ENCODE measurements at regions not wholly inside any gene's neighbourhood (a gene's known extent, or its start where the extent isn't known, plus 50 kb on each side); places are given as distances from the start of the nearest gene placed in this dataset.

DNA sequence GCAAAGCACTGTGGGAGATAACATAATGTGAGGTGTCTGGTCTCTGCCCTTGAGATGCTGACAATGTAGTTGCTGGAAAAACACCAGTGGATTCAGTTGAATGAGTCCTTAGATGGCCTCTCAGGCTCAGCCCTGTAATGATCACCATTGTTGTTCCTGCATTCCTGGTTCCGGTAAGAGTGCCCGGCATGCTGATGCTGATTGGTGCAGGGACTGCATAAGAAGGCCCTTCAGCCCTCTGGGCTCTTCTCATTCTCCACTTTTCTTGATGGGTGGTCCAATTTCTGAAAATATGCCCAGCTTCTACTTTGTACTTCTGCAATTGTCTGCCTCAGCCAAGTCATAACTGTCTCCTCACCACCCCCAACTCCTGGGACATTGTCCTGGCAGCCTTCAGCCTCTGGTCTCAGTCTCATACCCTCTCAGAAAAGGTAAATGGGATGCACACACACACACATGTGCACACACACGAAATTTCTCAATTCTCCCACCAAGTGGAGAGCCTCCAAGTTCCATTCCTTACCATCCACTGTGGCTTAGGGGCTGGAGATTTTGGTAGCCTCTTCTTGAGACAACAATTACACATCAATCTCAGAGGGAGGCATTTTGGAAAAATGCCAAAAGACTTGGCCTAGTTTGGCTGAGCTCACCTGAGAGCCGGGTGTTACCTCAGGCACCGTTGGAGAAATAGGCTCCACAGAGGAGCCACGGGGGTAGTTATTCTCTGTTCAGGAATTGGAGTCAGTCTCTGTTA is 314.9 kb downstream of the RPS24 start:
- no peak for DNase-seq

DNA sequence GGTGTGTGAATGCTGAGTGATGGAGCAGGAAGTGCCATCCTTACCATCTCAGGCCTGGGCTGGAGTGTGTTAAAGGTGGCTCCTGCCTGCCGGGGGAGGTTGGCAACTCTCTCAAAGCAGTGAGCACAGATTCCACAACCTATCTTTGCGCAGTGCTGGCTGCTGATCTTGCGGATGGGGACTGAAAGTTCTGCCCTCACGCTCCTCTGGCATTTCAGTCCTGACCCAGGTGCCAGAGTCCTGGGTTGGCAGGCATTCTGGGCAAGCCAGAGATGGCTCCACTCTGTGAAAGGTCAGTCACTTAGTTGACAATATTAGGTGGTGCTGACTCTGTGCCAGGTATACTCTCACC is 315.5 kb downstream of the RPS24 start:
- no peak for DNase-seq

DNA sequence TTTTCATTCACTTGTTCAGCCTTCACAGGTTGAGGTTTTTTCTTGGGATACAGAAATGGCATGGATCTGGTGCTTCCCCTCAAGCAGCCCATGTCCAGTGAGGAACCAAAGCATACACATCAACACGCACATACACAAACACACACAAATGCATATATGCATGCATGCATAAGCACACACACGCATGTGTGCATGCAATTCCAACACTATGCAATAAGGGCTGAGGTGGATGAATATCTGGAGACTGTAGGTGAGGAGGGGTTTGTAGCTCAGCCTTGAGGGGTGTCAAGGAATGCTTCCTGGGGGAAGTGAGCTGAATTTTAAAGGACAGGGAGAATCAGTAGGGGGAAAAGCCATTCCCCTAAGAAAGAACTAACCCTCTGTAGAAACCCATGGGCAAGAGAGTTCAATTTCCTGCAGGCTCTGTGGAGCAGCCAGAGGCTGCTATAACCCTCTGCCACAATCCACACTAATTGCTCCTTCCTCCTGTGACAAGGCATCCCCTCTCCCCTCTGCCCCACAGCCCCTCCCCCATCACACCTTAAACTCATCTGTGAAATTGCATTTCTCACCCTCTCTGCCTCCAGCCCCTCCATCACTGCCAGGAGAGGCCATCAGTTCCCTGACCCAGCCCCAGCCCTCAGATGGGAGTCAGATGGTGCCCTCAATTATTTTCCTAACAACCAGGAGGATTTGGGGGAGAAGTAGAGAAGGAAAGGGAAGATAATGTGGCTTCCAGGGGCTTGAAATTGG is 316.4 kb downstream of the RPS24 start:
- DNase-seq = no peak

DNA sequence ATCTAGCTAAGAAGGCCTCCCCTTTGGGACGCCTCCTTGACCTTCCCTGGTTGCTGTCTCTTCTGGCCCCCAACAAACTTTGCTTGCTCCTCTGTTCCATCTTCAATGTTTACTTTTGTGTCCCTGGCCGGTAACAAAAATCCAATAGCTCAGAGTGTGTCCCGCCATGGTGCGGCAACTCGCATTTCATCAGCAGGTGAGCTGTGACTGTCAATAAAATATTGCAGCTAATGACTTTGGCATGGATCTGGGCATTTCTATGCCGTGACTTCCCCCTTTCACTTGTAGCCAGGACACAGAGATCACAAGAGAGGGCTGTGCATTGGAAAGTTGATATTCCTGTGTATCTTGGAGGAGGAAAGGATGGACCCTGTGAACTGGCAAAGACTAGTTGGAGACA is 317.6 kb downstream of the RPS24 start:
- DNase-seq = no peak

DNA sequence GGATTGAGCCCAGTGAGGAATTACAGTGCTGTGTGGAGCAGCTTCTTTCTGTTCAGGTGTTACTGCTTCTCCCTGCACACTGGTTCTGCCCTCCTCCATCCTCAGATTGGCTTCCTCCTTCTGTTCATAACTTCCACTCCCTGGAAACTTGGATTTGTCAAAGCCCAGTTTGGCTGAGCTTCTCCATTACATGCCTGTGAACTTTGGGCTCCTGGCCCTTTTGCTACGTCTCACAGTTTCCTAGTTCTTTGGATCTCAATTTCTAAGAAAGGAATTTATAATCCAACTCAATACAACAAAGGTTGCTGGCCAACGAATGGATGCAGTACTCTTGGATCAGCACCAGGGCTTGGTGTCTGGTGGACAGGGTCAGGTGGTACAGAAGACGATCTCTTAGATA is 318.1 kb downstream of the RPS24 start:
- no peak for DNase-seq

DNA sequence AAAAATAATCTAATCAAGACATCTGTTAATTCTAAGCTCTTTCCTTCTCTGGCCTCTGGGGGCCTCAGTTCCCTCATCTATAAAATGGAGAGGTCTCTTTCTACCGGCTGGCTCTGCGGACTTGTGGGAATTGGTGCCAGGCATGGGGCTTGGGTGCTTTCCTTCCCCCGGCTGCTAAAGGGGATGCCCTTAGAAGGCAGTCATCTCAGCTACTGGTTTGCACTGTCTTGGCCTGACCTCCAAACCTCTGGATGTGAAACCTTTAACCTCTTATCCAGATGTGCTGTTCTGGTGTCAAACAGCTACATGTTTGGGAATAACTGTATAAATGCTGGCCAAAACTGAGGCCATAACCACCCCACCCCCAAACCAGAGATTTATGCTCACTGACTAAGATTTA is 320.0 kb downstream of the RPS24 start:
- no peak for DNase-seq

DNA sequence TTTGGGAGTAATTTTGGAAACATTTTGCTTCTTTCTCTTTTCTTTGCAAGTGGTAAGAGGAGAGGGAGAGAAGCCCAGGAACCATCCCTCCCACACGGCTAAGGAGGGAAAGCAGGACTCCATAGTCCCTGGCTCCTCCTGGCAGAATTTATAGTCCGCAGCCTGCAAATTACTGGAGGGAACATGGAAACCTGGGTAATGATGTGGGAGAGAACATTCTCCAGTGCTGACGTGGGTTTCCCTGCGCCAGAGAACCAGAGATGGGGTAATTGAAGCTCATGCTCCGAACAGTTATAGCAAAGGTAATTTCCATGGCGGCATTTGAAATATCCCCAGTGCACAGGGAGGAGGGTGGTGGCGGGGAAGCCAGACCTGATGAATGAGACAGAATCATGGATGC is 320.4 kb downstream of the RPS24 start:
- DNase-seq = no peak

DNA sequence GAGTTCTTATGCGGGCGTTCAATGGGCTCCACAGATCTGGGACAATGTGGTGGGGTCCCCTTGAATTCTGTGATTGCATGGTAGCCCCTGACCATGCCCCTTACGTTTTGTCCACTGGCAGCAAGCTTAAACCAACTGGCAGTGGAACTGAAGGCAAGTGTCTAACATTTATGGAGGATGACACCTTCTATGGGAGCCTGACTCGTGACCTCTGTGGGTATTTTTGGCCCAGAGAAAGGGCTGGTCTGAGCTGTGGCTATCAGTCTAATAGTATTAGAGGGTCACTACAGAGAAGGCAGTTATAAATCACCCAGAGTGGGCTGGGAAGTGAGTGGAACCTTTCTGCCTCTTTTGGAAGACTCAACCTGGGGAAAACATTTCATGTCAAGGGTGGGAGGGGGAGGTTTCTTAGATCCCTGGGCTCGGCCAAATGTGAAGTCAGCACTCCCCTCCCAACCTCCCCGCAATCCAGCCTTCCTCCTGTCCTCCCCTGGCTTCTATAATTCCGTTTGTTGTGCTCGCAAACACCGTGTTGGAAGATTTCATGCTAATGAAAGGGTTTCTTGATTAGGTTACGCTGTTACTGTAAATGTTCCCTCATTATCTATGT is 322.7 kb downstream of the RPS24 start:
- DNase-seq = no peak

DNA sequence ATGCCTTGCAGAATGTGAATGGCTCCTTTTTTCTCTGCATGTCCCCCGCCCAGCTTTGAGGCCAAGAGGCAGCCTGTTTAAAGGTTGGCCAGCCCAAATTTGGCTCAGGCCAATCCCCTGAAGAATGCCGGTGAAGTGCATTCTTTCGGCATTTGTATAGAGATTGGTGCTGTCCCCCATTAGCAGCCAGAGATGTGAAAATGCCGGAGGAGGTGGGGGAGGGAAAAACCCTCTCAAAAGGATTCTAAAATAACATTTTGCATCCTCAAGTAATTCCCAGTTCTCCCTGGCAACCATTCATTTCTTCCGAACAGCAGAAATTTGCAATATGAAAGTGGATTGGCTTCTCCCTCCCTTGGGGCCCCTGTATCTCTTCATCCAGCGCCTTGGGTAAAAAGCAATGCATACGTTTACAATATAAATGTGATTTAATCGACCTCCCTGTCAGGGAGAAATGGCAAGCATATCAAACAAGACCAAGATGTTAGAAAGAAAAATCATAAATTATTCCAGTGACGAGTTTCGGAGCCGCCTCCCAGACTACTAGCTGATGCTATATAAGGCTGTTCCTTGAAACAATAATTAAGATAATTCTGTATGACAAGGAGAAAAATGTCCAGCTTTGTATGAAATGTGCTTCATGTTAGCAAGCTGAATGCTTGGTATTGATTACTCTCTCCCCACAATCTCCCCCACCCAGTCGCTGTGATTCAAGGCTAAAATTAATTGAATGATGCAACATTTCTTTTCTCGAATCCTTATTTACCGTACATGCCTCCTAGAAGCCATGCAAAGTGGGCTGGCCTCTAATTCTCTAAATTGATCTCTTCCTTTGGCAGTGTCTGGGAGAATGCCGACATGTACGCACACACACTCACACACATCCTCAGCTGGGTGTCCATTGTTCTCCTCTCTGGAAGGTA is 323.7 kb downstream of the RPS24 start:
- DNase-seq = no peak

DNA sequence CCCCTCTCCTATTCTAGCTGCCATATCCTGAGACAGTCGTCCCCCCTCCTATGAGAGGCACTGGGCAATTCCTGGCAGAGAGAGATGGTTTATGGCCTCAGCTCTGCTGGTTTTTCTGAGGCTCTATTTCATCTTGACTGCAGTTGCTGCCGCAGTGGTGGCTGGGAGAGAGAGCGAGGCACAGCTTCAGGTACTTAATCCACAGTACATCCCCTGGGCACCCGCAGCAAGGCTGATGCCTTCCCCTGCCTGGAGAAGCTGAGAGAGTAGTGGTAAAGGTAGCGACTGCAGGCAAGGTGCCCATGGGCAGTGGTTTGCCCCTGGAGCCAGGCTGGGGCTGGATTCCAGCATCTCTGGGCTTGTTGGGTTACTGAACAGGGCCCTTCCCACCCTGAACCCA is 324.7 kb downstream of the RPS24 start:
- no peak for DNase-seq

DNA sequence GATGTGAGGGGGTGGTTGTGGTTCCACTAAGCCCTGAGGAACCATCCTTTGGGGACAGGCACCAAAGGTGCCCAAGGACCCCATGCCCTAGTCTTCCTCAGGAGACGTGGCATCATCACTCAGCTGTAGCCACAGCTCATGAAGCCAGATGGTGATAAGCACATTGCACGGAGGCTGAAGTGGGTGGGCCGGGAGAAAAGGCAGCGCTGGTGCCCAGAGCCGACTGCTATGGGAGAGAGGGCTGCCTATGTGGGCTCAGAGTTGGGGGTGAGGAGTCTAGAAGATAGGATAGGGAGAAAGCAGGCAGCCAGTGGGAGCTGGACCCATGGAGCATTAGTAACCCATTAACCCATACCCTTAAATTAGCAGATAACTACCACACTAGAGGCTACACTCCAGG is 325.3 kb downstream of the RPS24 start:
- DNase-seq = no peak

DNA sequence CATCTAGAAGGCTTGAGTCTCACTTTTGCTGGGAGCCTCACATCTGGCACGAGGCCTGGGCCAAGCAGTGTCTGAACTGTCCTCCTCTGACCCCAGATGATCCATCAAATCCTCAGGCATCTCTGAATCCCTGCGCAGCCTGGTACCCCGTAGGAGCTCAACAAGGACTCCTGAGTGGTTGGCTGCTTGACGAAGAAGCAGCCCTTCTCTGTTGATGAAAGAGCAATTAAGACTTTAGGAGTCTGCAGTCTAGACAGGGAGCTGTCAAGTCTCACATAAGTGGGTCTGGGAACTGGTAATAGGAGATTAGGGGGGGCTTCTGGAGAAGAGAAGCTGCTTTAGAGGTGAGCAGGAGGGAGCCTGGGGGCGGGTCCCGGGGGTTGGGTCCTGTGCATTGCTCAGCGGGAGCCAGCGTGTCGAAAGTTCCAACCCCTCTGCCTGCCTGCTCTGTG is 326.0 kb downstream of the RPS24 start:
- no peak for DNase-seq

DNA sequence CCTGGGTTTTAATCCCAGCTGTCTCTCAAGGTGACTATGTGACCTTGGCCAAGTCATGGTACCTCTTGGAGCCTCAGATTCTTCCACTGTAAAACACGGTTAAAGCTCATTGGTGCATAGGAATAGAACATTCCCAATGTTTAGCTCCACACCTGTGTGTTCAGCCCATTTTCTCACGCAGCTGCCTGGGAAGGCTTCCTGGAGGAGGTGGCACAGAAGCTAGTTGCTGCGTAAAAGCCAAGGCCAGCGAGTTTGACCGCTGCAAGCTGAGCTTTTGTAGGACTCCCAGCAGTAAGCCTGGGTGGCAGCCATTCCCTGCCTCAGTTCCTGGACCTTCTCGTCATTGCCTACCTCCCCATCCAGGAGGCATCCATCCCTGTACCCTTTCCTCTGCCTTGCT is 326.6 kb downstream of the RPS24 start:
- no peak for DNase-seq

DNA sequence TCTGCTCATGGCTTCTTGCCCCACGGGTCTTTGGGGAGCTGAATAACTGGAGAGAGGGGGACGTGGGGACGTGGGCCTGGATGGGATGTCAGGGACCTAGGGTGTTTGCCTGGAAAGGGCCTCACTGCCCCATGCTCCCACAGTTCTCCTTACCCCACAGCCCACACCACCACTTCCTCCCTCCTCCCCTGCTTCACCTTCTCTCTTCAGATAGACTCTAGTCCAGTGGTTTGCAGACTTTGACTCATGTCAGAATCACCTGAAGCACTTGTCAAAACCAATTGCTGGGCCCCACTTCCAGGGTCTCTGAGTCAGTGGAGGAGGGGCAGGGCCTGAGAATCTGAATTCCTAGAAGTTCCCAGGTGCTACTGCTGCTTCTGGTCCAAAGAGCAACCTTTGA is 327.4 kb downstream of the RPS24 start:
- no peak for DNase-seq

DNA sequence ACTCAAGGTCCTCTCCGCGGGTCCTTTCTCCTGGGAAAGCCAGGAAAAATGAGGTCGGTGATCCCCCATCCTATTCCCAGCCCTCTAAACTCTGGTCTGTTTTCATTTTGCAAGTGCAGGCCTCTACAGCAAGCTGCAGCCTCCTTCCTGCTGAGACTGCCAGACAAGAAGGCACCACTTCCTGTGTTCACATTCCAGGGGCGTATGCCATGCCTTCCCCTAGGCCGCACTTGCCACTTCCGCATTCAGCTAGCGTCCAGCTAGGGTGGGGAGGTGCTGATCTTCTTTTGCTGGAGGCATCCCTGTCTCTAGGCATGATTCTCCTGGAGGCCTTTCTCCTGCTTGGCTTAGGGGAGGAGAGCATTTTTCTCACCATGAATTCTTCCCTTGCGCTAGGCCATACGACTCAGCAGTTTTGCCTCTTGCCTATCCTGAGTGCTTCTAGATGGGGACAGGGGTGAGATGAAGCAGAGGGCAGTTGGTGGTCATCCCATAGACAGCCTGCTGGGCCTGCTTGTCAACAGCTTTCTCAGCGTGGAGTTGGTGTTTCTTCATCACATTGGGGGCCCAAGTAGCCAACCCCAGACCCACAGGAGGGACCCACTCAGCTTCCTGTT is 328.9 kb downstream of the RPS24 start:
- DNase-seq = no peak

DNA sequence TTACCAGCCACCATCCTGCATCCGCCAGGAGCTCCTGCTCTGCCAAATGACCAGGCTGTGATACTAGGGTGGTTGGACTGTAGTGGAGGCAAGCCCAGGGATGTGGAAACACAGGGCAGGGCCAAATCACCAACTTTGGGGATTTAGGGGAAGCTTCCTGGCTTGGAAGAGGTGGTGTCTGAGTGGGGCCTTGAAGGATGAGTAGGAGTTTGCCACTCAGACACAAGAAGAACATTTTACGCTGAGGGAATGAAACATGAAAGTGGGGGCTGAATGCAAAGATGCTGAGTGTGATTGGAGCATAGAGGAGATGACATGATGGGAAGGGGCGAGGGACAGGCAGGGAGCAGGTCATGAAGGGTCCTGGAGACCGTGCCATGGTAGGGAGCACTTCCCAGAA is 329.5 kb downstream of the RPS24 start:
- no peak for DNase-seq

DNA sequence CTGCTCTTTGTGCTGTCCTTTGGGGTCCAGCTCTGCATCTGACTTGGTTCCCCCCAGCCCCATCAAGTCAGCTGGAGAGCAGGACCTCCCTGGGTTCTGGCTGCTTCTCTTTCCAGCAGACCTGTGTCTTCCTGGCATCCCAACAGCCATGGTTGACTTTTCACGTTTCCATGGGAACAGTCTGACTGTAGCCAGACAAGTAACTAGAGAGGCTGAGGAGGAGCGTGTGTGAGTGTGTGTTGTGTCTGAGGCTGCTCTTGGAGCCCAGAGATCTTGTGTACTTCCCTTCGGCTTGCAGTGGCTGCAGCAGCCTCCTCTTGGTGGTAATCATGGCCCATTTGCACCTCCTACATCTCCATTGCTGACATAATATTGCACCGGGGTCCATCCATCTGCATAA is 332.0 kb downstream of the RPS24 start:
- no peak for DNase-seq

DNA sequence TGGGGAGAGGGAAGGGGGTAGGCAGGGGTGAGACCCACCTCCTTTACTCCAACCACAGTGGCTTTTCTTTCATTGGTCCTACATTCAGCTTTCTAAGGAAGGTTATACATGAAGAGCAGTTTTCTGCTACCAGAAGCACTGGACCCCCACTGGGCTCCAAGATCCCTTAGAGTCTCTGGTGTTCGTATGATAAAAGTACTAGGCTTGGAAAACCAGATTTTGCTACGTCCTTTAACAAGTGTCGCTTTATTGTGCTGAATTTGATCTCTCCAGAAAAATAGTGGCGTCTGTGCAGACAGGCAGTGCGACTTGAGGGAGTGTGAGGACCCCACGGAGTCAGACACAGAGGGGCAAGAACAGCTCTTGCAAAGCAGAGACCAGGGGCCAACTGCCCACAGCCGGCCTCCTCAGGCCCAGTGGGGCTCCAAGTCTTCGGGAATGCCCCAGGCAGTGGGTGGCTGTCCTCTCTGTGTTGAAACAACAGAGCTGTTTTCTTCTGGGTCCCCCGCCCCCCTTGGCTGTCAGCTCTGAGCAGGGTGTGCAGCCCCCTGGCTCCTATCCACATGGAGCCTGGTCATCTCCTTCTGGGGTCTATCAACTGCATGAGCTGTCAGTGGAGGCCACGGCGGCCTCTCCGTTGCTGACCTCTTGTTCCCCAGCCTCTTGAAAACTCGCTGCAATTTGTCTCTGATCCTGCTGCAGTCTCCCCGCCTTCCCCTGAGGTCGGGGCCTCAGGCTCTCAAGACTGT is 333.2 kb downstream of the RPS24 start:
- DNase-seq = no peak

DNA sequence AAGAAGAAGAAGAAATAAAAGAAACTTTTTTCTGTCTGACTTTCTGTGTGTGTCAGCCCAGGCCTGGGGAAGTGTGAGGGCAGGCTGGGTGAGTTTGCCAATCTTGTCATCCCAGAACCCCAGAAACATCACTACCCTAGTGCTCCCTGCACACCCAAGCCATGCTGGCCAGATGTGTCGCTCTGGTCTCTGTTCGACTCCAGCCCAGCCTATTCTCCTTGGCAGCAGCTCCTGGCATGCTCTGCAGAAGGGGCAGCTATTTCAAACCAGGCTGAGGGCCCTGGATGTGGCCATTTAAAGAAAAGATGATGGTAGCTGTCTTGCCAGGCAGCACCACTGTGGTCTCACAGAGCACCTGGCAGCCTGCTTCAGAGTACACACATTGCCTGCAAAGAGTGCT is 334.1 kb downstream of the RPS24 start:
- DNase-seq = no peak

DNA sequence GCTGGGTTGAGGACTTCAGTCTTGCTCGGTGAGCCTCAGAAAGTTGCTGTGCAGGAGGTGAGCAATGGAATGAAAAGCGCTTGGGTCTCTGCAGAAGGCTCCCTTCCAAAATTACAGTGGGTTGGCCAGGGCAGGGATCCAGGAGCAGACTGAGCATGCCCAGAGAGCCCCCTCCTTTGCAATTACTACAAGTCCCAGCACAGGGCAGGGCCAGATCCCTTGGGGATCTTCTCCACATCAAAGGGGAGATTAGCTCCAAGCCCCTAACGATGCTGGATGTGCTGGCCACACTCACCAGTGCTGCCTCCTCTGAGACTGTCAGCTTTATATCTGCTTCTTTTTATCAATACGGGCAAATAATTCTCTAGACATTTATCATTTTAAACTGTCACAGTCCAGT is 337.5 kb downstream of the RPS24 start:
- no peak for DNase-seq

DNA sequence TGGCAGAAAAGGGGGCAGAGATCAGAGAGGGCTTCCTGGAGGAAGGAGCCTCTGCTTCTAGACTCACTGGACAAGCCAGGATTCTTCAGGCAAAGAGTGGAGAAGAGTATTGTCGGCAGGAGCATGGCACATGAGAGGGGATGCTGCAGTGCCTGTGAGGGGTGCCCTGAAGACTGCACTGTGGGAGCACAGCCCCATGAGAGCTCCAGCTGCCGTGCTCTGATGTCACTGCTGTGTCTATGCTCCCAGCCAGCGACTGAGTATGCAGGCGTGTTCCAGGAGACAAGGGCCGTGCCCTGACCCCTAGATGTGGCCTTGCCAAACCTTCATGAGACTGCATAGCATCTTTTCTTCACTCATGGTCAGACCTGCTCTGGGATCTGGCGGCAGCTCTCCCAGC is 339.1 kb downstream of the RPS24 start:
- DNase-seq = no peak
